ENCODE measurements at regions not wholly inside any gene's neighbourhood (a gene's known extent, or its start where the extent isn't known, plus 50 kb on each side); places are given as distances from the start of the nearest gene placed in this dataset.

DNA sequence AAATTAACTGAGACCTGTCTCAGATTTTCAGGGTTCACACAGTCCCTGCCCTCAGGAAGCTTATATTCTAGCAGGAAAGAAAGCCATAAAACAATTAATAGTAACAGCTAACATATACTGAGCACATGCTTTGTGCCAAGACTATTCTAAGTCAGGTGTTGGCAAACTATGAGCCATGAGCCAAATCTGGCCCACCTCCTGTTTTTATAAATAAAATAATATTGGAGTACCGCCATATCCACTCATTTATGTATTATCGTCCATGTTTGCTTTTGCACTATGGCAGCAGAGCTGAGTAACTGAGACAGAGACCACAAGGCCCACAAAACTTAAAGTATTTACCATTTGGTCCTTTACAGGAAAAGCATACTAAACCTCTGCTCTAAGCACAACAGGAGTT is 83.3 kb upstream of the TRIO start:
- no peak for DNase-seq (ENCODE audit: low read depth)
- TF ChIP-seq, protein P1, sequence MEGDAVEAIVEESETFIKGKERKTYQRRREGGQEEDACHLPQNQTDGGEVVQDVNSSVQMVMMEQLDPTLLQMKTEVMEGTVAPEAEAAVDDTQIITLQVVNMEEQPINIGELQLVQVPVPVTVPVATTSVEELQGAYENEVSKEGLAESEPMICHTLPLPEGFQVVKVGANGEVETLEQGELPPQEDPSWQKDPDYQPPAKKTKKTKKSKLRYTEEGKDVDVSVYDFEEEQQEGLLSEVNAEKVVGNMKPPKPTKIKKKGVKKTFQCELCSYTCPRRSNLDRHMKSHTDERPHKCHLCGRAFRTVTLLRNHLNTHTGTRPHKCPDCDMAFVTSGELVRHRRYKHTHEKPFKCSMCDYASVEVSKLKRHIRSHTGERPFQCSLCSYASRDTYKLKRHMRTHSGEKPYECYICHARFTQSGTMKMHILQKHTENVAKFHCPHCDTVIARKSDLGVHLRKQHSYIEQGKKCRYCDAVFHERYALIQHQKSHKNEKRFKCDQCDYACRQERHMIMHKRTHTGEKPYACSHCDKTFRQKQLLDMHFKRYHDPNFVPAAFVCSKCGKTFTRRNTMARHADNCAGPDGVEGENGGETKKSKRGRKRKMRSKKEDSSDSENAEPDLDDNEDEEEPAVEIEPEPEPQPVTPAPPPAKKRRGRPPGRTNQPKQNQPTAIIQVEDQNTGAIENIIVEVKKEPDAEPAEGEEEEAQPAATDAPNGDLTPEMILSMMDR (IDR thresholded peaks at IDR 0.05; ENCODE audit: low read depth, low read length, missing control alignments), result no peak
- H3K4me3 ChIP-seq (ENCODE audit: low read depth, low read length), result no peak overlapping the region

DNA sequence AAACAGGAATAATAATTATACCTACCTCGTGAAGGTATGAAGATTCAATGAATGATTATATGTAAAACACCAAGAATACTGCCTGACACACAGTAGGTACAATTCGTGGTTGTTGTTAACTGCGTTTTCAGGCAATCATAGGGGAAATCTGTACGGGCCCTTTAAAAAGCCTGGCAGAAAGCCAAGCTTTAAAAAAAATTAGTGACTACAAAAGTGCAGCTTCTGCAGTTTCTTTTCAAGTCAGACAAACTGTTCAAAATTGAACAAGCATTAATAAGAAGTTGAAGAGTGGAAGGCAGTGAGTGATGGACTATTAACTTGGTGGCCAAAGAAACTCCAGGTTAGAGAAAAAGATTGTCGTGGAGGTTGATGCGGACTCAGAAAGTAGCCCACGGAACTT is 85.9 kb upstream of the TRIO start:
- no peak overlapping the region for H3K4me3 ChIP-seq (ENCODE audit: low read depth, low read length)
- TF ChIP-seq, protein P1 (IDR thresholded peaks at IDR 0.05; ENCODE audit: low read depth, low read length, missing control alignments), result no peak
- no peak for DNase-seq (ENCODE audit: low read depth)

DNA sequence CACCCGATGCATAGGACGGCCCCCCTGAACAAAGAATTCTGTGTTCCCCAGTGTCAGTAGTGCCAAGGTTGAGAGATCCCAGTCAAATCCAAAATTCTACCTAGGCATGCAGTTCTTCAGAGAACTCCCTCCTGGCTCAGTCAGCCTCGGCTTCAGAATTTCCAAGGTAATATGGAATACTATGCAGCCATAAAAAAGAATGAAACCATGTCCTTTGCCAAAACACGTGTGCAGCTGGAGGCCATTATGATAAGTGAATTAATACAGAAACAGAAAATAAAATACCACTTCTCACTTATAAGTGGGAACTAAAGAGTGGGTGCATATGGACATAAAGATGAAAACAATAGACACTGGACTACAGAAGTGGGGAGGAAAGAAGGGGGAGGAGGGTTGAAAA is 87.1 kb upstream of the TRIO start:
- no peak overlapping the region for H3K4me3 ChIP-seq (ENCODE audit: low read depth, low read length)
- DNase-seq (ENCODE audit: low read depth), result no peak
- TF ChIP-seq, protein P1 (IDR thresholded peaks at IDR 0.05; ENCODE audit: low read depth, low read length, missing control alignments), result no peak

DNA sequence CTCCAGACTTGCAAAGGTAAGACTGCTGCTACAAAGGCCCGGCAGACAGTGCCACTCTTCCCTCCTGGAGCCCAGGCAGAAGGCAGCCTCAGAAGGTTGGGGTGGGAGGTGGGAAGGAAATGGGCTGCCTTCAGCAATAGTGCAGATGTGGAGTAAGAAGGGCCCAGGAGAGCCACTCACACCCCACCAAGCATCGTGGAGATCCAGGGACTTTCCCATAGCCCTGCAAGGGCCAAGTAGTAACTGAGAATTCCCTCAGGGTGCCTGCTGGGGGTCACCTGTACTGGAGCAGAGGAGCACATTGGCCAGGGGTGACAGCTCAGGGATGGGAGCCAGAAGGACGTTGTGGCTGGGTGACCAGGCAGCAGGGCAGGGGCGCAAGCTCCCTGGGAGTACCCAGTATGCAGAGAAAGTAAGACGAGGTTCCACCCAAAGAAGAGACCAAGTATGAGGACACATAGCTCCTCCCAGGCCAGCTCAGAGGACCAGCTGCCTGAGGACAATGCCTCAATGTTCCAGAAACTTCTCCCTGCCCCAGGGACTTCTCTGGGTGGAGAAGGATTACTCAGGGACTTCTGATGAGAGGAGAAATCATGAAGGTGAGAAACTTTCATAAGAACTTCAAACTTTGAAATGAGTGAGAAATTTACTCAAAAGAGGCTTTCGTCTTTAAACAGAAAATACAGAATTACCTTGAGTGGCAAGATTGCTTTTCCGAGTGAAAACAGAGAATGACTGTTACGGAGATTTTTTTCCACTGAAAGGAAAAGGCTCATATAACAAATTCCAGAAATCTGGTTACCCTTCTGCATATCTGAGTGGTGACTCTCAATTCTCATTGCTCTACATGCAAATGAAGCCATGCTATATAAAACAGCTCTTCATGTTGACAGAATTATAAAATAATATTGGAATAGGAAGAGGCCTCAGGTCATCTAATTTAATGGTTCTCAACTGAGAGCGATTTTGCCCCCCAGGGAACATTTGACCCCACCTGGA is 87.9 kb upstream of the TRIO start:
- TF ChIP-seq, protein P1 (IDR thresholded peaks at IDR 0.05; ENCODE audit: low read depth, low read length, missing control alignments), result no peak
- DNase-seq (ENCODE audit: low read depth), result no peak
- no peak overlapping the region for H3K4me3 ChIP-seq (ENCODE audit: low read depth, low read length)

DNA sequence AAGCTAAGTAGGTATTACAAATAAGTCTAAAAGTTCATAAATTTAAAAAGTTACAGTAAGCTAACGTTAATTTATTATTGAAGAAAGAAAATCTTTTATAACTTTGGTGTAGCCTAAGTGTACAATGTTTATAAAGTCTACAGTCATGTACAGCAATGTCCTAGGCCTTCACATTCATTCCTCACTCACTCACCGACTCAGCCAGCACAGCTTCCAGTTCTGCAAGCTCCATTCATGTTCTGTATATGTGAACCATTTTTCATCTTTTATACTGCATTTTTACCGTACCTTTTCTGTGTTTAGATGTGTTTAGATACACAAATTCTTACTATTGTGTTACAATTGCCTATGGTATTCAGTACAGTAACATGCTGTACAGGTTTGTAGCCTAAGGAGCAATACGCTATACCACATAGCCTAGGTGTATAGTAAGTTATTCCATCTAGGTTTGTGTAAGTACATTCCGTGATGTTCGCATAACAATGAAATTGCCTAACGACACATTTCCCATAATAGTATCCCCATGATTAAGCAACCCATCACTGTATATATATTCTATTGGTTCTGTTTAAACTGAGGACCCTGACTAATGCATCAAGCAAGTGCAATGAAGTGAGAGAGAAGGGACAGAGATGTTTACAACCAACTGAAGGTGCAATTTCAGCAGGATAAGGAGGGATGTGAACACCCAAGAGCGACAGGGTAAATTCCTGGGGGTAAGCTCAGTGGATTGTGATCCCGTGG is 88.9 kb upstream of the TRIO start:
- no peak for DNase-seq (ENCODE audit: low read depth)
- TF ChIP-seq, protein P1 (IDR thresholded peaks at IDR 0.05; ENCODE audit: low read depth, low read length, missing control alignments), result no peak

DNA sequence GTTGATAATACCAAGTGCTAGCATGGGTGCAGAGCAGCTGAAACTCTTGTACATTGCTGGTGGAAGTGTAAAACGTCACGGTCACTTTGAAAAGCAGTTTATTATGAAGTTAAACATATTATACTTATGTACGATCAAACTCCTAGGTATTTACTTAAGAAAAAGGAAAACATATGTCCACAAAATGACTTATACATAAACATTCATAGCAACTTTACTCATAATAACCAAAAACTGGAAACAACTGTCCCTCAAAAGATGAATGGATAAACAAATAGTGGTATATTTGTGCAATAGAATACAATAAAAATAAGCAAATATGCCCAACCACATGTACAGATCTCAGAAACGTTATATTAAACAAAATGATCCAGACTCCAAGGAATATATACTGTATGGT is 92.3 kb upstream of the TRIO start:
- H3K4me3 ChIP-seq (ENCODE audit: low read depth, low read length), result no peak overlapping the region
- no peak for DNase-seq (ENCODE audit: low read depth)
- TF ChIP-seq, protein P1 (IDR thresholded peaks at IDR 0.05; ENCODE audit: low read depth, low read length, missing control alignments), result no peak

More for the DNA sequence above, 88.9 kb upstream of the TRIO start:
- H3K4me3 ChIP-seq (ENCODE audit: low read depth, low read length), result no peak overlapping the region

Data from GM12864 (cell line).